ENCODE measurements at regions not wholly inside any gene's neighbourhood (a gene's known extent, or its start where the extent isn't known, plus 50 kb on each side); places are given as distances from the start of the nearest gene placed in this dataset.

DNA sequence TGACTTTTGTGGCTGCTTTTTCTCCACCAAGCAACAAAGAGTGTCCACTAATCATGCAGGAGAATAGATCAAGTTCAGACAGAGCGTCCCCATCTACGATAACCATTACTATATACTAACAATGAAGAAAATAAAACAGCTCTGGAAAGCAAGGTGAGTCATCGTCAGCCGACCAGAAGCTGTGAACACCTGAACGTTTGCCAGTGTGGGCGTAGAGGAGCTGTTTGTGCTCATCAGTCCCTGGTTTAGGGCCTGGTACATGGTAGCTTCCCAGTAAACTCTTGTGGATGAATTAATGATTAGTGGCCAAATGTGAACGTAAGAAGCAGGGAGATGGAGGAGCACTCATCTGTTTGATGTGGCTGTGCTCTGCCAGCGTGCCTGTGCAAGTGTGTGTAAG is 180.7 kb downstream of the EVX1 start:
- TF ChIP-seq BACH2 (CRISPR knock-in tag; IDR thresholded peaks at IDR 0.05; ENCODE audit: borderline replicate concordance) (no peak), TCF4 (CRISPR knock-in tag; IDR thresholded peaks at IDR 0.05; ENCODE audit: borderline replicate concordance) (no peak), ZNF70 (CRISPR knock-in tag; IDR thresholded peaks at IDR 0.05) (no peak), CREB5 (CRISPR knock-in tag; IDR thresholded peaks at IDR 0.05; ENCODE audit: low read depth) (no peak)
- ATAC-seq, result no peak

DNA sequence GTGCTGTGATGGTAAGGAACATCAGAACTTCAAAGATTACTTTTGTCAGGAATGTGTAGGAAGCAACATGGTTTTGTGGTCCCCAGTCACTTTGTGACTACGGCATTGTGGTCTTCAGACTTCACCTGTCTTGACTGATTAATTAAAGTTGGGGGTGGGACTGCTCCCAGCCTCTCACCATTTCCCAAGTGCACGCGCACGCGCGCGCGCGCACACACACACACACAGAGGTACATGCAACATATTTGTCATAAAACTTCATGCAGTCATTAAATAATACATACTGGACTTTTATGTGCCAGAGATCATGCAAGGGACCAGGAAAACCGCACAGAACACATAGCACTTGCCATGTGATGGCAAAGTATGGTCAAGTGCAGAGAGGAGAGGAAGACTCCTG is 181.2 kb downstream of the EVX1 start:
- TF ChIP-seq TCF4 (CRISPR knock-in tag; IDR thresholded peaks at IDR 0.05; ENCODE audit: borderline replicate concordance) (no peak), ZFP30 (CRISPR knock-in tag; IDR thresholded peaks at IDR 0.05) (no peak), ISL1 (CRISPR knock-in tag; IDR thresholded peaks at IDR 0.05) (no peak), ARNTL (CRISPR knock-in tag; IDR thresholded peaks at IDR 0.05; ENCODE audit: borderline replicate concordance, low read depth) (no peak), ESRRG (CRISPR knock-in tag; IDR thresholded peaks at IDR 0.05) (no peak), ZNF565 (CRISPR knock-in tag; conservative IDR thresholded peaks at IDR 0.05; ENCODE audit: low read depth) (no peak), CSRNP3 (CRISPR knock-in tag; IDR thresholded peaks at IDR 0.05) (no peak)
- TF ChIP-seq, protein P1, sequence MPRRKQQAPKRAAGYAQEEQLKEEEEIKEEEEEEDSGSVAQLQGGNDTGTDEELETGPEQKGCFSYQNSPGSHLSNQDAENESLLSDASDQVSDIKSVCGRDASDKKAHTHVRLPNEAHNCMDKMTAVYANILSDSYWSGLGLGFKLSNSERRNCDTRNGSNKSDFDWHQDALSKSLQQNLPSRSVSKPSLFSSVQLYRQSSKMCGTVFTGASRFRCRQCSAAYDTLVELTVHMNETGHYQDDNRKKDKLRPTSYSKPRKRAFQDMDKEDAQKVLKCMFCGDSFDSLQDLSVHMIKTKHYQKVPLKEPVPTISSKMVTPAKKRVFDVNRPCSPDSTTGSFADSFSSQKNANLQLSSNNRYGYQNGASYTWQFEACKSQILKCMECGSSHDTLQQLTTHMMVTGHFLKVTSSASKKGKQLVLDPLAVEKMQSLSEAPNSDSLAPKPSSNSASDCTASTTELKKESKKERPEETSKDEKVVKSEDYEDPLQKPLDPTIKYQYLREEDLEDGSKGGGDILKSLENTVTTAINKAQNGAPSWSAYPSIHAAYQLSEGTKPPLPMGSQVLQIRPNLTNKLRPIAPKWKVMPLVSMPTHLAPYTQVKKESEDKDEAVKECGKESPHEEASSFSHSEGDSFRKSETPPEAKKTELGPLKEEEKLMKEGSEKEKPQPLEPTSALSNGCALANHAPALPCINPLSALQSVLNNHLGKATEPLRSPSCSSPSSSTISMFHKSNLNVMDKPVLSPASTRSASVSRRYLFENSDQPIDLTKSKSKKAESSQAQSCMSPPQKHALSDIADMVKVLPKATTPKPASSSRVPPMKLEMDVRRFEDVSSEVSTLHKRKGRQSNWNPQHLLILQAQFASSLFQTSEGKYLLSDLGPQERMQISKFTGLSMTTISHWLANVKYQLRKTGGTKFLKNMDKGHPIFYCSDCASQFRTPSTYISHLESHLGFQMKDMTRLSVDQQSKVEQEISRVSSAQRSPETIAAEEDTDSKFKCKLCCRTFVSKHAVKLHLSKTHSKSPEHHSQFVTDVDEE (CRISPR knock-in tag; IDR thresholded peaks at IDR 0.05), result no peak
- ATAC-seq, result no peak

- TF ChIP-seq SNAI2 (CRISPR knock-in tag; IDR thresholded peaks at IDR 0.05) (no peak), GLIS3 (CRISPR knock-in tag; IDR thresholded peaks at IDR 0.05) (no peak), OSR1 (CRISPR knock-in tag; IDR thresholded peaks at IDR 0.05) (no peak), CREB5 (CRISPR knock-in tag; IDR thresholded peaks at IDR 0.05; ENCODE audit: low read depth) (no peak), ARNTL (CRISPR knock-in tag; IDR thresholded peaks at IDR 0.05; ENCODE audit: borderline replicate concordance, low read depth) (no peak), BACH2 (CRISPR knock-in tag; IDR thresholded peaks at IDR 0.05; ENCODE audit: borderline replicate concordance) (no peak)
- TF ChIP-seq, protein P2, sequence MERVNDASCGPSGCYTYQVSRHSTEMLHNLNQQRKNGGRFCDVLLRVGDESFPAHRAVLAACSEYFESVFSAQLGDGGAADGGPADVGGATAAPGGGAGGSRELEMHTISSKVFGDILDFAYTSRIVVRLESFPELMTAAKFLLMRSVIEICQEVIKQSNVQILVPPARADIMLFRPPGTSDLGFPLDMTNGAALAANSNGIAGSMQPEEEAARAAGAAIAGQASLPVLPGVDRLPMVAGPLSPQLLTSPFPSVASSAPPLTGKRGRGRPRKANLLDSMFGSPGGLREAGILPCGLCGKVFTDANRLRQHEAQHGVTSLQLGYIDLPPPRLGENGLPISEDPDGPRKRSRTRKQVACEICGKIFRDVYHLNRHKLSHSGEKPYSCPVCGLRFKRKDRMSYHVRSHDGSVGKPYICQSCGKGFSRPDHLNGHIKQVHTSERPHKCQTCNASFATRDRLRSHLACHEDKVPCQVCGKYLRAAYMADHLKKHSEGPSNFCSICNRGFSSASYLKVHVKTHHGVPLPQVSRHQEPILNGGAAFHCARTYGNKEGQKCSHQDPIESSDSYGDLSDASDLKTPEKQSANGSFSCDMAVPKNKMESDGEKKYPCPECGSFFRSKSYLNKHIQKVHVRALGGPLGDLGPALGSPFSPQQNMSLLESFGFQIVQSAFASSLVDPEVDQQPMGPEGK (CRISPR knock-in tag; IDR thresholded peaks at IDR 0.05; ENCODE audit: borderline replicate concordance), result no peak
- no peak for ATAC-seq
These were observed 181.6 kb downstream of the EVX1 start for GRCh38 chr7:27424231-27424630.

GRCh38 chr7:27424749-27425148 is 182.1 kb downstream of the EVX1 start:
- TF ChIP-seq ZC3H10 (CRISPR knock-in tag; IDR thresholded peaks at IDR 0.05), result no peak
- no peak for TF ChIP-seq RARB (CRISPR knock-in tag; IDR thresholded peaks at IDR 0.05)
- TF ChIP-seq PPARA (CRISPR knock-in tag; IDR thresholded peaks at IDR 0.05; ENCODE audit: borderline replicate concordance), result no peak
- TF ChIP-seq ZNF565 (CRISPR knock-in tag; conservative IDR thresholded peaks at IDR 0.05; ENCODE audit: low read depth), result no peak
- no peak for TF ChIP-seq CREB5 (CRISPR knock-in tag; IDR thresholded peaks at IDR 0.05; ENCODE audit: low read depth)
- TF ChIP-seq ZNF8 (CRISPR knock-in tag; IDR thresholded peaks at IDR 0.05), result no peak
- no peak for TF ChIP-seq TCF4 (CRISPR knock-in tag; IDR thresholded peaks at IDR 0.05; ENCODE audit: borderline replicate concordance)
- no peak for ATAC-seq

All from SK-N-SH treated with all-trans-retinoic acid at 6 μM for 48 hours (cell line).